ENCODE measurements at regions not wholly inside any gene's neighbourhood (a gene's known extent, or its start where the extent isn't known, plus 50 kb on each side); places are given as distances from the start of the nearest gene placed in this dataset.

DNA sequence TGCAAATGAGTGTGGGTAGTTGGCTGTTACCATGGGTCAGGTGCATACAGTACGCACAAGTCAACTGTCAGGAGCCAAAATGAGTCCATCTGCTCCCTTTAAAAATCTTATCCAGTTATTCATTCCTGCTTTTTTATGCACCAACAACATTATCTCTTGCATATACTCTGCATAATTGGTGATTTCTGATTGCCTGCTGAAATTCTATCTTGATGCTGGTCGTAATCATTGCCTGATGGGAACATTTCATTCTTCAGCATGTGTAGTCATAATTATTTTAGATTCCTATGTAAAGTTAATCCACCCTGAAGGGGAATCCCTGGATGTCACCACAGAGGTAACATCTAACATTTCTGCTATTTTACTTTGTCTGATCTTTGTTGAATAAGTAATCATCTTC is 102.2 kb upstream of the RND3 start:
- TF ChIP-seq CTCF (IDR thresholded peaks at IDR 0.05) (no peak), POLR2AphosphoS5 (IDR thresholded peaks at IDR 0.05) (no peak), POLR2A (IDR thresholded peaks at IDR 0.05) (no peak)

Data from prostate gland (tissue), 2 donors.